ENCODE measurements at regions not wholly inside any gene's neighbourhood (a gene's known extent, or its start where the extent isn't known, plus 50 kb on each side); places are given as distances from the start of the nearest gene placed in this dataset.

GRCh38 chr4:107304699-107305286 is 268.7 kb upstream of the DKK2 start:
- Histone ChIP-seq H3K27ac (replicated peaks in 1 of 4) (no peak overlapping the region), H3K27me3 (no peaks in the 10 kb centered on the region), H3K9me3 (no peaks in the 10 kb centered on the region), H3K4me1 (no peaks in the 10 kb centered on the region), H3K36me3 (no peaks in the 10 kb centered on the region), H3K4me3 (no peak overlapping the region)
- intact Hi-C loops (cut with DNase I), result no loop called here
- no peak for TF ChIP-seq POLR2AphosphoS5 (IDR thresholded peaks at IDR 0.05)
- TF ChIP-seq EP300 (IDR thresholded peaks at IDR 0.05), result no peak
- TF ChIP-seq, protein P1, sequence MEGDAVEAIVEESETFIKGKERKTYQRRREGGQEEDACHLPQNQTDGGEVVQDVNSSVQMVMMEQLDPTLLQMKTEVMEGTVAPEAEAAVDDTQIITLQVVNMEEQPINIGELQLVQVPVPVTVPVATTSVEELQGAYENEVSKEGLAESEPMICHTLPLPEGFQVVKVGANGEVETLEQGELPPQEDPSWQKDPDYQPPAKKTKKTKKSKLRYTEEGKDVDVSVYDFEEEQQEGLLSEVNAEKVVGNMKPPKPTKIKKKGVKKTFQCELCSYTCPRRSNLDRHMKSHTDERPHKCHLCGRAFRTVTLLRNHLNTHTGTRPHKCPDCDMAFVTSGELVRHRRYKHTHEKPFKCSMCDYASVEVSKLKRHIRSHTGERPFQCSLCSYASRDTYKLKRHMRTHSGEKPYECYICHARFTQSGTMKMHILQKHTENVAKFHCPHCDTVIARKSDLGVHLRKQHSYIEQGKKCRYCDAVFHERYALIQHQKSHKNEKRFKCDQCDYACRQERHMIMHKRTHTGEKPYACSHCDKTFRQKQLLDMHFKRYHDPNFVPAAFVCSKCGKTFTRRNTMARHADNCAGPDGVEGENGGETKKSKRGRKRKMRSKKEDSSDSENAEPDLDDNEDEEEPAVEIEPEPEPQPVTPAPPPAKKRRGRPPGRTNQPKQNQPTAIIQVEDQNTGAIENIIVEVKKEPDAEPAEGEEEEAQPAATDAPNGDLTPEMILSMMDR (IDR thresholded peaks at IDR 0.05), result no peak
- TF ChIP-seq POLR2A (IDR thresholded peaks at IDR 0.05; ENCODE audit: low read depth), result no peak
- no peak for DNase-seq (ENCODE audit: extremely low spot score)
- WGBS, result 24% methylated on average over 5 of the region's 5 CpGs

DNA sequence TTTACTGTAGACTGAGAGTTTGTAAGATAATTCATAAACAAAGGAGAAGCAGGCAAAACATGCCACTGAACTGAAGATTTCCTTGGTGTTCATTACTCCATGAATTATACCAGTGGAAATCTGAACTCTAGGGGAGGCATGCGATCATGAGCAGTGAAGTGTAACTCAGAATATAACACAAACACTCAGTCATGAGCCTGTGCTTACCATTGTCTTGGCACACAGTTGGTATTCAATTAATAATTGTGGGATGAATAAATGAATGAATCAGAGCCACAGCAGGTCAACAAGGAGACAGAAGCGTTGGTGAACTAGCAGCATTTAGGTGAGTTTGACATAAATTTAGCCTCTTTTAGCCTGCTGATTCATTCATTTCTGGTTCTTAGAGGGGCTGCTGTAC is 263.5 kb upstream of the DKK2 start:
- TF ChIP-seq, protein P1 (IDR thresholded peaks at IDR 0.05), result no peak
- TF ChIP-seq POLR2AphosphoS5 (IDR thresholded peaks at IDR 0.05) (no peak), POLR2A (IDR thresholded peaks at IDR 0.05; ENCODE audit: low read depth) (no peak), EP300 (IDR thresholded peaks at IDR 0.05) (no peak)
- Histone ChIP-seq H3K4me3 (no peak overlapping the region), H3K9me3 (peaks cover 0 to 8% (median 3%) of the 10 kb centered on the region in 4 donors), H3K27me3 (no peaks in the 10 kb centered on the region), H3K4me1 (no peaks in the 10 kb centered on the region), H3K27ac (replicated peaks in 1 of 4) (no peak overlapping the region), H3K36me3 (no peaks in the 10 kb centered on the region)
- intact Hi-C loops (cut with DNase I), result no loop called here
- 78% methylated on average over 2 of the region's 2 CpGs for WGBS
- no peak for DNase-seq (ENCODE audit: extremely low spot score)

DNA sequence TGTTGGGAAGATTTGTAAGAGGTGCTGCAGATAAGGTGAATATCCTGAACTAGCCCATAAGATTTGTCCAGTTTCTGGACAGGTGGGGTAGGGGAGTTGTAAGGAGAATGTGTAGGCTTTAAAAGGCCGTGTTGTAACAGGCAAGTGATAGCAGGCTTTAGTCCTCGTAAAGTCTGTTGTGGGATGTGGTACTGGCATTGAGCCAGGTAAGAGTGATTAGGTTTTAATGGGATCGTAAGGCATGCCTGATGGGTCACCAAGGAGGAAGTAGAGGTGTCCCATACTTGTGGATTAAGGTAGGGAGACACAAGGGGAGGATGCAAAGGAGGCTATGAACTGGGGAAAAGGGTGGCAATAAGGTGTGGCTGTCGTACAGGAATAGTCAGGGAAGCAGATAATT is 256.9 kb upstream of the DKK2 start:
- no peak for DNase-seq (ENCODE audit: extremely low spot score)

DNA sequence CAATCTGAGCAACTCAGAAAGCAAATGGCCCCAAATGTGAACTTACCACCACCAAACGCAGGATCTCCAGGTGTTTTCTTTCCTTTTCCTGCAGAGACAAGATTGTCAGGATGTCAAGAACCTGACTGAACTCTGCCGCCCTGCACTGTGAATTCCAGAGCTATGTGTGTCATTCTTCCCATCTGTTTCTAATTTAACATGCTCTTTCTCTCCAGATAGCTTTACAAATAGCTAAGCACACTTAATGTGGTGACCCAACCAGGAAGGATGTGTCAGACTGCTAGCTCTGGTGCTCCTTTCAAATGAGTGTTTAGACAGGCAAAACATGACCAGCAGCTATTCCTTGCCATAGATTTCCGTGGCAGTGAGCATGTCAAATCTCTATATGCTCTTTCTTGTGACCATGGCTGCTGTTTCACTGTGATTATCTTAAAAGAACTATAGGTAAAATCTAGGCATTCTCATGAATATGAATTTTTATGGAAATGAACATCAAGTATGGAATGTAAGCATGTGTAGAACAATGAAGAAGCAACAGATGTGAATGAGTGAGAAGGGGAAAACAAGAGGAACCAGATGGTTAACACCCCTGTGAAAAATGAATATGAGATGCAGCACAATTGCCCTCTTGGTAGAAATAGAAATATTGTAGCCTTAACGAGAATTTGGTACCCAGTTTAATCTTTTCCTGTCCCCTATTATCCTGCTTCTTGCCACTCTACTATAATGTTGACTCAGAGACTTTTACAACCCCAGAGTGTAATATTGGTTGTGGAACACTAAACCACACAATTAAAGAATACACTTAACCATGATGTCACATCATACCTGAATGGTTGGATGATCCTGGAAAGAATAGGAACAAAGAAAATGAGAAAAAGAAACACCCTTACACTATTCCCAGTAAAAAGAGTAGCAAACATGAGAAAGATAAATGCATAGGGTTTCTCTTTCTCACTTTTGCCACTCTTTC is 247.8 kb upstream of the DKK2 start:
- no peaks in the 10 kb centered on the region for H3K9me3 ChIP-seq
- no peak overlapping the region for H3K4me3 ChIP-seq
- no peaks in the 10 kb centered on the region for H3K4me1 ChIP-seq
- TF ChIP-seq POLR2A (IDR thresholded peaks at IDR 0.05; ENCODE audit: low read depth), result no peak
- TF ChIP-seq EP300 (IDR thresholded peaks at IDR 0.05), result no peak
- TF ChIP-seq, protein P1 (IDR thresholded peaks at IDR 0.05), result no peak
- no peak for TF ChIP-seq POLR2AphosphoS5 (IDR thresholded peaks at IDR 0.05)
- WGBS, result 29% methylated on average over 4 of the region's 4 CpGs
- H3K27me3 ChIP-seq, result no peaks in the 10 kb centered on the region
- intact Hi-C loops (cut with DNase I), result no loop called here
- no peaks in the 10 kb centered on the region for H3K36me3 ChIP-seq
- no peak overlapping the region for H3K27ac ChIP-seq (replicated peaks in 1 of 4)
- no peak for DNase-seq (ENCODE audit: extremely low spot score)

More for the DNA sequence above, 256.9 kb upstream of the DKK2 start:
- TF ChIP-seq, protein P1 (IDR thresholded peaks at IDR 0.05), result no peak
- TF ChIP-seq POLR2AphosphoS5 (IDR thresholded peaks at IDR 0.05), result no peak
- no peak for TF ChIP-seq EP300 (IDR thresholded peaks at IDR 0.05)
- no peak for TF ChIP-seq POLR2A (IDR thresholded peaks at IDR 0.05; ENCODE audit: low read depth)
- WGBS, result 83% methylated on average over 4 of the region's 4 CpGs
- no peaks in the 10 kb centered on the region for H3K4me1 ChIP-seq
- H3K36me3 ChIP-seq, result no peaks in the 10 kb centered on the region
- peaks cover 0 to 8% (median 3%) of the 10 kb centered on the region in 4 donors for H3K9me3 ChIP-seq
- H3K27ac ChIP-seq (replicated peaks in 1 of 4), result no peak overlapping the region
- intact Hi-C loops (cut with DNase I), result no loop called here
- no peaks in the 10 kb centered on the region for H3K27me3 ChIP-seq
- no peak overlapping the region for H3K4me3 ChIP-seq
